HT-29 (cell line): ENCODE measurements at regions not wholly inside any gene's neighbourhood (a gene's known extent, or its start where the extent isn't known, plus 50 kb on each side); places are given as distances from the start of the nearest gene placed in this dataset.
"Not testable (repeated sequence)": the region's sequence is repeated elsewhere in the genome, so short reads cannot be mapped to it uniquely, and the experiment has no call there.

ENCODE experiments used
- DNase-seq: peaks from one replicate; pipeline ENCODE4 v3.0.0-alpha.2; 2015; ENCODE audit warnings: low spot score

- DNase-seq: no peak
Measured at GRCh38 chrX:4572691-4573090, 859.2 kb upstream of the PRKX start.

DNA sequence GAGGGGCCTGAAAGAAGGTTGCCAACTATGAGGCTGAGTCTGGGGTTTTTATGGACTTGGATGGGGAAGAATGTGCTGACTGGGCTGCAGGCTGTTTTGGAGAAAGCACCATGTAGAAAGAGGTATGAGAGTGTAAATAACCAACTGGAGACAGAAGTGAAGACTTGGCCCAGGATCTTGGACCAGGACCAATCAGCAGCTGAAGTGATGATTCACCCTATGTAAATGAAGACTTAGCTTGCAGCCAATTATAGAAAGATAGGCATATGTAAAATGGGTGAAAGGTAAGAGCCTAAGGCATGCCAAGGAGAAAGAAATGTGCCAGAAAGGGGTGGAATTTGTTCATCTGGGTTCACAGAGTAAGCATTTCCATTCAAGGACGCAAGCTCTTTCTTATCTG is 856.7 kb upstream of the PRKX start:
- DNase-seq: peak; percentile 5

DNA sequence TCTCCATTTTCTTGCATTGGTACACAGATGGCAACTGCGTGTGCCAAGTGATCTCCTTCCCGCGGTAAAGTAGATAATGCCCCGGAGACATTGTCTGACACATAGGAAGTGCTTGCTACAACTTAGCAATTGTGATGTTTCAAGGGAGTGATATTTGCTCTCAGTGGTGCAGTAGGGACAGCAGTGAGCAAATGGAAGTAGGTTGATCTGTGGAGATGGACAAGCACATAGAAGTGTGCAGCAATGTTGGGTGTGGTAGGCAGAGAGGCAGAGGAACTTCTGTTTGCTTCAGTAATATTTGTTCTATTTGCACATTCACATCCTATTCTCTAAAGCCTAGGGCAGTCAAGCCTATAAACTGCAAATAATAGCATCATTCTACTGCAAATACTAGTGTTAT is 846.7 kb upstream of the PRKX start:
- DNase-seq: no peak

DNA sequence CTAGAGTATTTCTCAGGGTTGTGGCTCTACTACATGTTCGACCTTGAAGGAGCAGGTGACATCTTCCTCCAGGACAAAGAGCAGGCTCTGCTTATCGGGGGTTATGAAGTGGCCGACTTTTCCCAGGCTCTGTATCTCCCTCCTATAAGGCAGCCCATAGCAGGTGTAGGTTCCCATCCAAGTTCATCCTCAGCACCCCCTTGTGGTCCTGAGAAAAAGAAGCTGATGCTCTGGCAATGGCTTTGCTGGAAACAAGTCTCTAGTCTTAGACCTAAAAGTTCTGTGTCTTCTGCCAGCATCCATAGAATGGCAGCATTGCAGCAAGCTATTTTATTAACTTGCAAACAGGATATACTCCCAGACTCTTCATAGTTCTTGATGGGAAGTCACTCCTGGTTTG is 836.6 kb upstream of the PRKX start:
- DNase-seq: peak; percentile 27

GRCh38 chrX:4547213-4547836 is 833.9 kb upstream of the PRKX start:
- peak; percentile 57 for DNase-seq

- DNase-seq: not testable (repeated sequence)
Measured at GRCh38 chrX:4546178-4546577, 832.7 kb upstream of the PRKX start.

GRCh38 chrX:4528247-4528646 is 814.8 kb upstream of the PRKX start:
- no peak for DNase-seq

GRCh38 chrX:4485912-4486311 is 772.5 kb upstream of the PRKX start:
- no peak for DNase-seq

- DNase-seq: no peak
Measured at GRCh38 chrX:4484266-4484665, 770.8 kb upstream of the PRKX start.

GRCh38 chrX:4451591-4451990 is 738.1 kb upstream of the PRKX start:
- no peak for DNase-seq

GRCh38 chrX:4450177-4450576 is 736.7 kb upstream of the PRKX start:
- no peak for DNase-seq

GRCh38 chrX:4435905-4436304 is 722.5 kb upstream of the PRKX start:
- DNase-seq: no peak

GRCh38 chrX:4397471-4397870 is 684.0 kb upstream of the PRKX start:
- DNase-seq: no peak

GRCh38 chrX:4382273-4382672 is 668.8 kb upstream of the PRKX start:
- no peak for DNase-seq

- DNase-seq: no peak
Measured at GRCh38 chrX:4380710-4381109, 667.3 kb upstream of the PRKX start.

DNA sequence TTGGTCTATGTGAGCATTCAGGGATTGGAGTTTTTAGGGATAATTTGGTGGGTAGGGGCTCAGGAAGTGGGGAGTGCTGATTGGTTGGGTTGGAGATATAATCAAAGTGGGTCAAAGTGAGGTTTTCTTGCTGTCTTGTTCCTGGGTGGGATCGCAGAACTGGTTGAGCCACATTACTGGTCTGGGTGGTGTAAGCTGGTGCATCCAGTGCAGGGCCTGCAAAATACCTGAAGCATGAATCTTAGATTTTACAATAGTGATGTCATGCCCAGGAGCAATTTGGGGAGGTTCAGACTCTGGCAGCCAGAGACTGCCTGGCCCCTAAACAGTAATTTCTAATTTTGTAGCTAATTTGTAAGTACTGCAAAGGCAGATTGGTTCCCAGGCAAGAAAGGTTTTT is 665.6 kb upstream of the PRKX start:
- peak; percentile 10 for DNase-seq

- DNase-seq: no peak
Measured at GRCh38 chrX:4373791-4374190, 660.3 kb upstream of the PRKX start.

- DNase-seq: no peak
Measured at GRCh38 chrX:4358577-4358976, 645.1 kb upstream of the PRKX start.

DNA sequence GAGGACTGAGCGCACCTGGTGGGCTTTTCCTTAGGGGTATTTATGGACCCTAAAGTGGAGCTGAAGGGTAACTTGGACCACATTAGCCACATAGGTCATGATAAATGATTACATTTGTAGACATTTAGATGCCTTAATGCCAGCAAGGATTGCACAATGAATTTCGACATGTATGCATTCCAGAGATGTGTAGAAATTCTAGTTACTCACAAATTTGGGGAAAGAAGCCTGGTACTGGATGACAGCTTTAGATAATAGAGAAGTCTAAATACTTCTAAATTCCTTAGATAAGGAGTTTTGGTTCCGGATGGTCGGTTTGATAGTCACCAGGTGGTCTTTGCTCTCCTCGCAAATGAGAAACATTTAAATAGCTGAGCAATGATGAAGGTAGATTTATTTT is 609.5 kb upstream of the PRKX start:
- no peak for DNase-seq

- DNase-seq: no peak
Measured at GRCh38 chrX:4320436-4320947, 607.0 kb upstream of the PRKX start.

DNA sequence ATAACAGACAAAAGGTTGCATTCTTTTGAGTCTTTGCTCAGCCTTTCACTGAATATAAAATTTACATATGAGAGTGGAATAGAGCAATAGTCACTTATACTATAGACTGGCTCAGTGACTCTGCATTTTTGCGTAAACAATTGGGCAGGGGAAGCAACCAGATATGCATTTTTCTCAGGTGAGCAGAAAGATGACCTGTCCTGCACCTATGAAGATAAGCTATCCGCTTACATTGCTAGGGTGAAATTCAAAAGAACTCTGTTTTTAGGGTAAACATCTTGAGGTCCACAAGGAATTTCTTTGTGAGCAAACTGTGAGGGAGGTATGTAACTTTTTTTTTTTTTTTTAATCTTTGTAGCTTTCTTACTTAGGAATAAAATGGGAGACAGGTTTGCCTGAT is 602.4 kb upstream of the PRKX start:
- DNase-seq: no peak

GRCh38 chrX:4314586-4314985 is 601.1 kb upstream of the PRKX start:
- no peak for DNase-seq

GRCh38 chrX:4277122-4277521 is 563.7 kb upstream of the PRKX start:
- peak; percentile 37 for DNase-seq

GRCh38 chrX:4268676-4269075 is 555.2 kb upstream of the PRKX start:
- peak; percentile 1 for DNase-seq
